Femur (tissue), 1 donor: ENCODE measurements at regions not wholly inside any gene's neighbourhood (a gene's known extent, or its start where the extent isn't known, plus 50 kb on each side); places are given as distances from the start of the nearest gene placed in this dataset.

Experiments used
- DNase-seq: peaks from one replicate; pipeline ENCODE4 v3.0.0-alpha.2; 2017

GRCh38 chr6:119626884-119627619 is 277.5 kb upstream of the MAN1A1 start:
- DNase-seq, result no peak

- DNase-seq, result no peak
Measured at GRCh38 chr6:119620846-119621555, 271.4 kb upstream of the MAN1A1 start.

- DNase-seq, result no peak
Measured at GRCh38 chr6:119614138-119614537, 264.6 kb upstream of the MAN1A1 start.

GRCh38 chr6:119612911-119613381 is 263.4 kb upstream of the MAN1A1 start:
- DNase-seq, result no peak

GRCh38 chr6:119612176-119612891 is 262.8 kb upstream of the MAN1A1 start:
- DNase-seq, result no peak

- no peak for DNase-seq
Measured at GRCh38 chr6:119610754-119611153, 261.2 kb upstream of the MAN1A1 start.

GRCh38 chr6:119610265-119610664 is 260.7 kb upstream of the MAN1A1 start:
- no peak for DNase-seq

GRCh38 chr6:119609865-119610264 is 260.3 kb upstream of the MAN1A1 start:
- no peak for DNase-seq

GRCh38 chr6:119608994-119609393 is 259.4 kb upstream of the MAN1A1 start:
- no peak for DNase-seq

GRCh38 chr6:119604124-119604523 is 254.6 kb upstream of the MAN1A1 start:
- no peak for DNase-seq

GRCh38 chr6:119603501-119603900 is 253.9 kb upstream of the MAN1A1 start:
- DNase-seq, result no peak

GRCh38 chr6:119602215-119603178 is 252.9 kb upstream of the MAN1A1 start:
- no peak for DNase-seq

GRCh38 chr6:119598883-119599282 is 249.3 kb upstream of the MAN1A1 start:
- no peak for DNase-seq

GRCh38 chr6:119594907-119595306 is 245.3 kb upstream of the MAN1A1 start:
- no peak for DNase-seq

GRCh38 chr6:119591235-119591634 is 241.7 kb upstream of the MAN1A1 start:
- DNase-seq, result no peak

- no peak for DNase-seq
Measured at GRCh38 chr6:119590066-119590465, 240.5 kb upstream of the MAN1A1 start.

GRCh38 chr6:119587537-119587936 is 238.0 kb upstream of the MAN1A1 start:
- DNase-seq, result no peak

GRCh38 chr6:119586250-119586882 is 236.8 kb upstream of the MAN1A1 start:
- DNase-seq, result no peak

GRCh38 chr6:119584088-119584487 is 234.5 kb upstream of the MAN1A1 start:
- DNase-seq, result no peak

GRCh38 chr6:119581220-119581619 is 231.7 kb upstream of the MAN1A1 start:
- DNase-seq, result no peak

GRCh38 chr6:119575721-119576120 is 226.2 kb upstream of the MAN1A1 start:
- DNase-seq, result no peak

- DNase-seq, result no peak
Measured at GRCh38 chr6:119568580-119568979, 219.0 kb upstream of the MAN1A1 start.
